WTC11 (cell line): ENCODE measurements at regions not wholly inside any gene's neighbourhood (a gene's known extent, or its start where the extent isn't known, plus 50 kb on each side); places are given as distances from the start of the nearest gene placed in this dataset.

ENCODE experiments used
- ATAC-seq: fragments of 200-7000 bp; cut with Tn5 transposase; 2 replicates; pipeline ENCODE4 v1.10.0; 2021; ENCODE audit warnings: mild to moderate bottlenecking, moderate library complexity
- CTCF ChIA-PET: fragments of 300-600 bp; sonication (Branson Sonifier 250); formaldehyde crosslinking; loops from one replicate; lab custom pipeline; 2021; ENCODE audit warnings: antibody characterized with exemption; lab: Charles Lee
- POLR2A ChIA-PET: fragments of 350-600 bp; sonication (Branson Sonifier 250); formaldehyde crosslinking; loops from one replicate; lab custom pipeline; 2021; ENCODE audit warnings: antibody characterized with exemption; lab: Charles Lee
- DNase-seq: peaks from one replicate; pipeline ENCODE4 v3.0.0; 2021; ENCODE audit warnings: low spot score
- H3K27ac Mint-ChIP-seq: 2 replicates; pipeline ENCODE4 v1.8.0; 2021; ENCODE audit warnings: mixed read lengths
- H3K27me3 Mint-ChIP-seq: 2 replicates; pipeline ENCODE4 v1.8.0; 2021; ENCODE audit warnings: low read depth, mild to moderate bottlenecking, moderate library complexity, mixed read lengths
- H3K36me3 Mint-ChIP-seq: 2 replicates; pipeline ENCODE4 v1.8.0; 2021; ENCODE audit warnings: mixed read lengths
- H3K4me1 Mint-ChIP-seq: 2 replicates; pipeline ENCODE4 v1.8.0; 2022; ENCODE audit warnings: mixed read lengths
- H3K4me3 Mint-ChIP-seq: 2 replicates; pipeline ENCODE4 v1.8.0; 2021; ENCODE audit warnings: mild to moderate bottlenecking, moderate library complexity, mixed read lengths
- H3K9me3 Mint-ChIP-seq: 2 replicates; pipeline ENCODE4 v1.8.0; 2021; ENCODE audit warnings: mixed read lengths
- ATF1 ChIP-seq: sonication (generic); formaldehyde crosslinking; IDR thresholded peaks from 2 replicates; pipeline ENCODE4 v1.8.1; 2023; ENCODE audit warnings: mild to moderate bottlenecking, moderate library complexity, missing genetic modification reagents
- ATF3 ChIP-seq: sonication (generic); formaldehyde crosslinking; conservative IDR thresholded peaks from 2 replicates; pipeline ENCODE4 v1.8.1; 2022; ENCODE audit warnings: mild to moderate bottlenecking, missing genetic modification reagents
- ATF6 ChIP-seq: sonication (generic); formaldehyde crosslinking; IDR thresholded peaks from 2 replicates; pipeline ENCODE4 v1.8.1; 2023; ENCODE audit warnings: mild to moderate bottlenecking, missing genetic modification reagents
- E2F4 ChIP-seq: sonication (generic); formaldehyde crosslinking; IDR thresholded peaks from 2 replicates; pipeline ENCODE4 v1.8.1; 2022; ENCODE audit warnings: low read depth, mild to moderate bottlenecking, moderate library complexity, missing genetic modification reagents, borderline replicate concordance
- ETV6 ChIP-seq: sonication (generic); formaldehyde crosslinking; IDR thresholded peaks from 2 replicates; pipeline ENCODE4 v1.8.1; 2022; ENCODE audit warnings: mild to moderate bottlenecking, missing genetic modification reagents
- FOXP1 ChIP-seq: sonication (generic); formaldehyde crosslinking; IDR thresholded peaks from 2 replicates; pipeline ENCODE4 v1.8.0; 2022; ENCODE audit warnings: missing genetic modification reagents, mild to moderate bottlenecking, moderate library complexity, borderline replicate concordance
- FOXP4 ChIP-seq: sonication (generic); formaldehyde crosslinking; IDR thresholded peaks from 2 replicates; pipeline ENCODE4 v1.8.0; 2022; ENCODE audit warnings: mild to moderate bottlenecking, missing genetic modification reagents
- GTF2I ChIP-seq: fragments of 250-450 bp; sonication (Bioruptor Pico); conservative IDR thresholded peaks from 2 replicates; pipeline ENCODE4 v1.4.0; 2021; ENCODE audit warnings: mild to moderate bottlenecking
- HMGA2 ChIP-seq: fragments of 250-450 bp; sonication (Bioruptor Pico); IDR thresholded peaks from 2 replicates; pipeline ENCODE4 v1.4.0; 2021; ENCODE audit warnings: mild to moderate bottlenecking, moderate library complexity
- KAT7 ChIP-seq: sonication (generic); formaldehyde crosslinking; IDR thresholded peaks from 2 replicates; pipeline ENCODE4 v1.8.1; 2023; ENCODE audit warnings: missing genetic modification reagents, mild to moderate bottlenecking, borderline replicate concordance
- NR2C2 ChIP-seq: sonication (generic); formaldehyde crosslinking; IDR thresholded peaks from 2 replicates; pipeline ENCODE4 v1.8.0; 2022; ENCODE audit warnings: mild to moderate bottlenecking, missing genetic modification reagents
- RORB ChIP-seq: fragments of 250-450 bp; sonication (Bioruptor Pico); IDR thresholded peaks from 2 replicates; pipeline ENCODE4 v1.9.0; 2021; ENCODE audit warnings: mild to moderate bottlenecking
- STAT6 ChIP-seq: sonication (generic); formaldehyde crosslinking; conservative IDR thresholded peaks from 2 replicates; pipeline ENCODE4 v1.8.1; 2023; ENCODE audit warnings: mild to moderate bottlenecking, low read depth, missing genetic modification reagents, moderate library complexity
- TP53 ChIP-seq: sonication (generic); formaldehyde crosslinking; IDR thresholded peaks from 2 replicates; pipeline ENCODE4 v1.8.1; 2023; ENCODE audit warnings: mild to moderate bottlenecking, missing genetic modification reagents
- ZNF138 ChIP-seq: sonication (generic); formaldehyde crosslinking; conservative IDR thresholded peaks from 2 replicates; pipeline ENCODE4 v1.8.1; 2022; ENCODE audit warnings: mild to moderate bottlenecking, moderate library complexity, missing genetic modification reagents
- ZNF263 ChIP-seq: sonication (generic); formaldehyde crosslinking; IDR thresholded peaks from 2 replicates; pipeline ENCODE4 v1.8.1; 2022; ENCODE audit warnings: low read depth, mild to moderate bottlenecking, moderate library complexity, missing genetic modification reagents
- ZNF317 ChIP-seq: sonication (generic); formaldehyde crosslinking; IDR thresholded peaks from 2 replicates; pipeline ENCODE4 v1.8.1; 2023; ENCODE audit warnings: low read depth, mild to moderate bottlenecking, moderate library complexity, missing genetic modification reagents, borderline replicate concordance
- ZNF416 ChIP-seq: fragments of 250-450 bp; sonication (Bioruptor Pico); IDR thresholded peaks from 2 replicates; pipeline ENCODE4 v1.9.0; 2021; ENCODE audit warnings: mild to moderate bottlenecking, inconsistent platforms
- ZNF425 ChIP-seq: fragments of 250-450 bp; sonication (Bioruptor Pico); conservative IDR thresholded peaks from 2 replicates; pipeline ENCODE4 v1.9.0; 2021; ENCODE audit warnings: mild to moderate bottlenecking
- ZNF512 ChIP-seq: sonication (generic); formaldehyde crosslinking; IDR thresholded peaks from 2 replicates; pipeline ENCODE4 v1.8.1; 2022; ENCODE audit warnings: missing genetic modification reagents, borderline replicate concordance

- TF ChIP-seq STAT6 (CRISPR knock-in tag) (no peak), ATF1 (CRISPR knock-in tag) (no peak), ZNF416 (CRISPR knock-in tag) (no peak), KAT7 (CRISPR knock-in tag) (no peak), ZNF138 (CRISPR knock-in tag) (no peak), ZNF425 (CRISPR knock-in tag) (no peak), E2F4 (no peak), ATF6 (CRISPR knock-in tag) (no peak), HMGA2 (no peak), ZNF512 (CRISPR knock-in tag) (no peak), NR2C2 (CRISPR knock-in tag) (no peak)
Observed at GRCh38 chr5:2544003-2544402, 207.5 kb downstream of the IRX2 start (continued).

- DNase-seq = no peak
- Mint-ChIP-seq H3K27me3 (no peaks in the 10 kb centered on the region; the same call in 1 of the 2 replicates), H3K36me3 (no peaks in the 10 kb centered on the region), H3K27ac (no peak overlapping the region), H3K9me3 (peaks cover 13% of the 10 kb centered on the region), H3K4me1 (peaks cover 20% of the 10 kb centered on the region), H3K4me3 (no peak overlapping the region)
- ChIA-PET POLR2A (no interaction called here), CTCF (no interaction called here)
- TF ChIP-seq ATF1 (CRISPR knock-in tag) (no peak), GTF2I (no peak), ZNF416 (CRISPR knock-in tag) (no peak), RORB (no peak), ATF3 (no peak), ETV6 (CRISPR knock-in tag) (no peak), E2F4 (no peak), KAT7 (CRISPR knock-in tag) (no peak), TP53 (CRISPR knock-in tag) (no peak), ZNF317 (CRISPR knock-in tag) (no peak), ZNF263 (CRISPR knock-in tag) (no peak), FOXP4 (CRISPR knock-in tag) (no peak), FOXP1 (CRISPR knock-in tag) (no peak)
- ATAC-seq = no peak
Observed at GRCh38 chr5:2542821-2543220, 208.7 kb downstream of the IRX2 start.
